ENCODE measurements at regions not wholly inside any gene's neighbourhood (a gene's known extent, or its start where the extent isn't known, plus 50 kb on each side); places are given as distances from the start of the nearest gene placed in this dataset.

- peaks cover 5% of the 10 kb centered on the region for H3K9me3 Mint-ChIP-seq
- no peaks in the 10 kb centered on the region for H3K27me3 Mint-ChIP-seq (ENCODE audit: low read depth)
- TF ChIP-seq, protein P1, sequence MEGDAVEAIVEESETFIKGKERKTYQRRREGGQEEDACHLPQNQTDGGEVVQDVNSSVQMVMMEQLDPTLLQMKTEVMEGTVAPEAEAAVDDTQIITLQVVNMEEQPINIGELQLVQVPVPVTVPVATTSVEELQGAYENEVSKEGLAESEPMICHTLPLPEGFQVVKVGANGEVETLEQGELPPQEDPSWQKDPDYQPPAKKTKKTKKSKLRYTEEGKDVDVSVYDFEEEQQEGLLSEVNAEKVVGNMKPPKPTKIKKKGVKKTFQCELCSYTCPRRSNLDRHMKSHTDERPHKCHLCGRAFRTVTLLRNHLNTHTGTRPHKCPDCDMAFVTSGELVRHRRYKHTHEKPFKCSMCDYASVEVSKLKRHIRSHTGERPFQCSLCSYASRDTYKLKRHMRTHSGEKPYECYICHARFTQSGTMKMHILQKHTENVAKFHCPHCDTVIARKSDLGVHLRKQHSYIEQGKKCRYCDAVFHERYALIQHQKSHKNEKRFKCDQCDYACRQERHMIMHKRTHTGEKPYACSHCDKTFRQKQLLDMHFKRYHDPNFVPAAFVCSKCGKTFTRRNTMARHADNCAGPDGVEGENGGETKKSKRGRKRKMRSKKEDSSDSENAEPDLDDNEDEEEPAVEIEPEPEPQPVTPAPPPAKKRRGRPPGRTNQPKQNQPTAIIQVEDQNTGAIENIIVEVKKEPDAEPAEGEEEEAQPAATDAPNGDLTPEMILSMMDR (IDR thresholded peaks at IDR 0.05; ENCODE audit: unreplicated experiment): no peak
- no peak overlapping the region for H3K4me3 Mint-ChIP-seq
- DNase-seq (ENCODE audit: low spot score in 2 of 2, unreplicated experiment in 2 of 2): no peak
- no peak overlapping the region for H3K27ac Mint-ChIP-seq
- H3K36me3 Mint-ChIP-seq: peaks cover 2% of the 10 kb centered on the region
- no peaks in the 10 kb centered on the region for H3K4me1 Mint-ChIP-seq
Observed at GRCh38 chr4:64174247-64174882, 234.9 kb downstream of the TECRL start.

DNA sequence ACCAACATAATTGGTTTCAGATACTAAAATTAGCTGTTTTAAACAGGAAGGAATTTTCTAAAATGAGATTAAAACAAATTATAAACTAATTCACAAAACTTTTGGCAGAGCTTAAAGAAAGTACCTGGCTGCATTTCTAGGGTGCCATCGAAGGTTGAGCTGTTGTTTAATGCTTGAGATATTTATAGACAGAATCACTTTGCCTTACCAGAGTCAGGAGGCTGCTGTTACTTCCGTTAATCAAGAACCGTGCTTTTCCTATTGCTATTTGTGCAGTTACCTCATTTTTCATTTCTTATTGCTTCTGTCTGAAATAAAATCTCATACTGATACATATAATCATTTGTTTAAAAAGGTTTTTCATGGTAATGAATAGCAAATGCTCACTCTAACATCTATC lies 242.9 kb downstream of the TECRL start:
- TF ChIP-seq, protein P1 (IDR thresholded peaks at IDR 0.05; ENCODE audit: unreplicated experiment): no peak
- Mint-ChIP-seq H3K27ac (no peak overlapping the region), H3K9me3 (peaks cover 5% of the 10 kb centered on the region), H3K36me3 (peaks cover 2% of the 10 kb centered on the region), H3K4me1 (peaks cover 22% of the 10 kb centered on the region), H3K27me3 (ENCODE audit: low read depth) (no peaks in the 10 kb centered on the region), H3K4me3 (no peak overlapping the region)
- no peak for DNase-seq (ENCODE audit: low spot score in 2 of 2, unreplicated experiment in 2 of 2)

DNA sequence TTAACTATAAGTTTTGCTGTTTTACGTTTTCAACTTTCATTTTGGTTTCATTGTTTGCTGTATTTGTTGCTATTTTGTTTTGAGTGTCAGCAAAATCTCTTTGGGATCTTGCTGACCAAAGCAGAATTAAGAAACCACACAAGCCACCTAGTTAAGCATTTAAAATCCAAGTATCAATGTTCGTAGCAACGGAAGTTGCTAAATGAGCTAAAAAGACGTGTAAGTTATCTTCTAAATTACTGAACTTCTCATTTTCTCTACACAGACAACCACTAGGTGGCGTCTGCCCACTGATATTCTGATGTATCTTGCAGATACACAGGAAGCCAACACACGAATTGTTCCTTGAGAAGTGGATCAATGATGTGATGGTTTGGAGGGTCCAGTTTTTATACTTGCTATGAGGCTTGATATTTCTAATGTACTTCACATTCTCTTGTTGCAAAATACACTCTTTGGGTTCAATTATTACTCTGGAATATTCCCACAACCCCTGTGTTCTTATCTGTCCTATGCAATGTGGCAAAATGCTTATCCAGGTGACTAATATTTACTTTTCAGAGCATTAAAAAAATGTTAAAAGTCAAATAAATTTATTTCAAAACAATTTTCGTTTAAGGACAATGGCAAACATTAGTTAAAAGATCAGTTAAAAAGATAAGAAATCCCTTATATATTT lies 250.5 kb downstream of the TECRL start:
- peak in 1 of 2 experiments; percentile 53 for DNase-seq (ENCODE audit: low spot score in 2 of 2, unreplicated experiment in 2 of 2)
- H3K27ac Mint-ChIP-seq: no peak overlapping the region
- H3K9me3 Mint-ChIP-seq: no peaks in the 10 kb centered on the region
- TF ChIP-seq, protein P1 (IDR thresholded peaks at IDR 0.05; ENCODE audit: unreplicated experiment): peak; percentile 95
- H3K4me3 Mint-ChIP-seq: peak overlapping the region; percentile 30
- no peaks in the 10 kb centered on the region for H3K4me1 Mint-ChIP-seq
- H3K27me3 Mint-ChIP-seq (ENCODE audit: low read depth): no peaks in the 10 kb centered on the region
- H3K36me3 Mint-ChIP-seq: no peaks in the 10 kb centered on the region

DNA sequence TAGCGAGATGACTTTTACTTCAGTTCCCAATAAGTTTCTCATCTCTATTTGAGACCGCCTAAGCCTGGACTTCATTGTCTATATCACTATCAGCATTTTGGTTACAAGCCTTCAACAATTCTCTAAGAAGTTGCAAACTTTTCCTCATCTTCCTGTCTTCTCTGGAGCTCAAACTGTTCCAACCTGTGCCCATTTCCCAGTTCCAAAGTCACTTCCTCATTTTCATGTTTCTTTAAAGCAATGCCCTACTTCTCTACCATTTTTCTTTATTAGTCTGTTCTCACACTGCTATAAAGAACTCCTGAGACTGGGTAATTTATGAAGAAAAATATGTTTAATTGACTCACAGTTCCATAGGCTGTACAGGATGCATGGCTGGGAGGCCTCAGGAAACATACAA lies 251.9 kb downstream of the TECRL start:
- no peaks in the 10 kb centered on the region for H3K36me3 Mint-ChIP-seq
- H3K27ac Mint-ChIP-seq: no peak overlapping the region
- TF ChIP-seq, protein P1 (IDR thresholded peaks at IDR 0.05; ENCODE audit: unreplicated experiment): no peak
- DNase-seq (ENCODE audit: low spot score in 2 of 2, unreplicated experiment in 2 of 2): no peak
- H3K4me1 Mint-ChIP-seq: no peaks in the 10 kb centered on the region
- no peak overlapping the region for H3K4me3 Mint-ChIP-seq
- H3K9me3 Mint-ChIP-seq: no peaks in the 10 kb centered on the region
- H3K27me3 Mint-ChIP-seq (ENCODE audit: low read depth): no peaks in the 10 kb centered on the region

GRCh38 chr4:64156253-64156652 lies 253.0 kb downstream of the TECRL start:
- no peak overlapping the region for H3K4me3 Mint-ChIP-seq
- TF ChIP-seq, protein P1 (IDR thresholded peaks at IDR 0.05; ENCODE audit: unreplicated experiment): no peak
- H3K27ac Mint-ChIP-seq: no peak overlapping the region

More at GRCh38 chr4:64156253-64156652, 253.0 kb downstream of the TECRL start:
- no peaks in the 10 kb centered on the region for H3K36me3 Mint-ChIP-seq
- no peak for DNase-seq (ENCODE audit: low spot score in 2 of 2, unreplicated experiment in 2 of 2)
- no peaks in the 10 kb centered on the region for H3K4me1 Mint-ChIP-seq
- no peaks in the 10 kb centered on the region for H3K9me3 Mint-ChIP-seq
- no peaks in the 10 kb centered on the region for H3K27me3 Mint-ChIP-seq (ENCODE audit: low read depth)

Data from mesothelial cell of epicardium (in vitro differentiated cells).